Right lobe of liver (tissue), 4 donors: ENCODE measurements at regions not wholly inside any gene's neighbourhood (a gene's known extent, or its start where the extent isn't known, plus 50 kb on each side); places are given as distances from the start of the nearest gene placed in this dataset.

Experiments used
- CTCF ChIP-seq, 4 donors: fragments of 200-600 bp in 3 of 4; fragments of 450-650 bp in 1 of 4; IDR thresholded peaks; one replicate each; pipeline versions ENCODE4 v1.5.1 to v1.8.0; 2016 to 2022; ENCODE audit warnings: antibody characterized with exemption in 4 of 4, mild to moderate bottlenecking in 2 of 4
- POLR2A ChIP-seq: fragments of 450-650 bp; IDR thresholded peaks from one replicate; pipeline ENCODE4 v1.6.1; 2017; ENCODE audit warnings: antibody characterized with exemption, mild to moderate bottlenecking
- donor health status: DM: no; HTN: no; CAD: no.
- donor health status: DM: no; HTN: no; CAD: no.
- donor health status: DM: no; HTN: yes; CAD: no.

- TF ChIP-seq CTCF (IDR thresholded peaks at IDR 0.05): no peak
- TF ChIP-seq POLR2A: no peak
These were observed 142.9 kb upstream of the SERP2 start for GRCh38 chr13:44230736-44231135.
